HG02571 (cell line): ENCODE measurements at regions not wholly inside any gene's neighbourhood (a gene's known extent, or its start where the extent isn't known, plus 50 kb on each side); places are given as distances from the start of the nearest gene placed in this dataset.
"Not testable (repeated sequence)": the region's sequence is repeated elsewhere in the genome, so short reads cannot be mapped to it uniquely, and the experiment has no call there.

ENCODE experiments used
- ATAC-seq: cut with Tn5 transposase; IDR thresholded peaks from one replicate; pipeline ENCODE4 v1.9.1; 2021; ENCODE audit warnings: mild to moderate bottlenecking, moderate library complexity; ENCODE audit not compliant: unreplicated experiment

- no peak for ATAC-seq
Observed at GRCh38 chr12:105455261-105455660, 124.8 kb downstream of the C12orf75 start.

GRCh38 chr12:105457026-105457425, 126.5 kb downstream of the C12orf75 start:
- ATAC-seq = no peak

- ATAC-seq = no peak
Observed at GRCh38 chr12:105459760-105460330, 129.4 kb downstream of the C12orf75 start.

DNA sequence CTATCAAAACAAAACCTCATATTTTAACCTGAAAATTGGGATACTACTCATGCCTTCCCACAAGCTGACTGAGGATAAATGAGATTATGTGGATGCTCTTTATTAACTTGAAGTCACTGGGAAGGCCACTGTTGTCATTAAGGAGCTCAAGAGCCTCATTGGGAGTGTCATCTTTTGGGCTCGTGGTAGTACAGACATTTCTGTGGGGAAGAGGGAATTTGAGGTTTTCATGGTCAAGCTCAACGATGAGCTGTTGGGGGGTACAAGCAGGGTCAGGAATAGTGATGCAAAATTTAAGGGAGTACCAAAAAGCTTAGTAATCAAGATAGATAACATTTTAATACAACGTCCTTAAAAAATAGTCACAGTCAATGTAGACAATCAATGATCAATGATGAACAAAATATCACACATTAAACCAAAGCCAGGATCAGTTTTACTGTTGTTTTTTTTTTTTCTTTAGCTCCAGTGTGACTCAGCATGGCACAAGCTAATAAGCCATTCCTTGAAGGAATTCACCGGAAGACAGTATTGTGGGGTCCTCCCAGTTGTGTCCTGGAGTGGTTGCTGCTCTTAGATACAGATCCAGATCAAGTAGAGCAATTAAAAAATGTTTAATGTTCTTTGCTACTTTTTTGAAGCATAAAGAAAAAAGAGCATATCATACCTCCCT, 130.9 kb downstream of the C12orf75 start:
- no peak for ATAC-seq

- ATAC-seq = no peak
Observed at GRCh38 chr12:105461944-105462762, 131.7 kb downstream of the C12orf75 start.

DNA sequence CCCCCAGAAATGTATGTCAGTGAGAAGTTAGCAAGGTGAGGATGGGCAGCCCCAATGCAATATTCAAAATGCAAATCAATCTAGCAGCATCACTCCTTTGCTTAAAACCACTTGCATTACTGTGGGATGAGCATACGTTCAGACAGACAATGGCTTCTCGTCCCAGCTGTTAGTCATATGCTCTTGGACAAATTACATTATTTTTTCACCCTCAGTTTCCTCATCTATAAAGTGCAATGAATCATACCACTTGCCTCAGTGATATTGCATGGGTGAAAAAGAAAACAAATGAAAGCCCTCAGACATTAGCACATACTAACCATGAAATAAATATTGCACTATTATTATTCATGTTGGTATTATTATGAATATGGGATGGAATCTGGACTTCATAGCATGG, 132.3 kb downstream of the C12orf75 start:
- ATAC-seq = no peak

- no peak for ATAC-seq
Observed at GRCh38 chr12:105464406-105464805, 133.9 kb downstream of the C12orf75 start.

- no peak for ATAC-seq
Observed at GRCh38 chr12:105466231-105466900, 135.9 kb downstream of the C12orf75 start.

DNA sequence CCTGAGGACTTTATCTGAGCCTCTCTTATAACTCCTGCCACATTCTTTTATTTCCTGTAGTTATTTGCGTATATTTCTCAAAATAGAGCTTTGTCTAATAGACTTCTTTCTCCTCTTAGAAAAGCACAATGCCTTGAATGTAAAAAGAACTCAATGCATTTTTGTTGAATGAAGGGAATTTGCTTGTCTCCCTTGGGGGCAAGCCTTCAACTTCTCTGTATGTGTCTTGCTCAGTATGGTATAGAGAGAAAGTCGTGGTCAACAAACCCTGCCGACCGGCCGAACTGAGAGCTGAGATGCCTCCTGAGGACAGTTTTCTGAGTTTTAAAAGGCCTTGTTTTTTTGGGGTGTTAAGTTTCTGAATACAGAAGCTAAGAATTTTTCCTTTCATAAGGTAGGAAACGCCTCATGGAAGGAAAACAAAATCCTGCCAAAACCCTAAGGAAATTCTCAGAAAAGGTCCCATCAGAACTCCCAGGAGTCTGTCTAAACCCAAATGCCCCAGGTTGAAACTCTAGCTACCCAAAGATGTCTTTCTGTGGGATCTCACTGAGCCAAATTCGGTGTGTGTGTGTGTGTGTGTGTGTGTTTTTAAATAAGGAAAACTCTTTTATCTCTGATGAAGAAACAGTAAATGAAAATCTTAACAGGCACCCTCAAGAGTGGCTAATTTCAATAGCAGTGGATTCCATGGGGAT, 136.6 kb downstream of the C12orf75 start:
- ATAC-seq = no peak

GRCh38 chr12:105467710-105468366, 137.3 kb downstream of the C12orf75 start:
- ATAC-seq = no peak

- ATAC-seq = no peak
Observed at GRCh38 chr12:105468464-105468863, 138.0 kb downstream of the C12orf75 start.

DNA sequence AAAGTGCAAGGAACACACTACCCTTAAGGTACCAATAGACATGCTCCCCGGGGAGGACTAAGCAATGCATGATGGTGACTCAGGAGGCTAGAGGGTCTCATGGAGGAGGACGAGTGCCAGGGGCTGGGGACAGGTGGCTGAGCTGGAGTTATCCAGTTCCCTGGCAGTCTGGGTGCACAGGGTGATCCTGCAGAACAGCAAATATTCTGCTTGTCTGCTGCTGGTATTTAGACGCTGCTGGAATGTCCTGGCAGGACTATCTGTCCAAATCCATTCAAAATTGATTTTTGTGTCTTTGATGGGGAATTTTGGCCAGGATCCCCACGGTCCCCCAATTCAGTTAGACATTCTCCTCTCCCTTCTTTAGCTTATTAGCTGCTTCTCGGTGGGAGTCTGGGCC, 138.7 kb downstream of the C12orf75 start:
- no peak for ATAC-seq

DNA sequence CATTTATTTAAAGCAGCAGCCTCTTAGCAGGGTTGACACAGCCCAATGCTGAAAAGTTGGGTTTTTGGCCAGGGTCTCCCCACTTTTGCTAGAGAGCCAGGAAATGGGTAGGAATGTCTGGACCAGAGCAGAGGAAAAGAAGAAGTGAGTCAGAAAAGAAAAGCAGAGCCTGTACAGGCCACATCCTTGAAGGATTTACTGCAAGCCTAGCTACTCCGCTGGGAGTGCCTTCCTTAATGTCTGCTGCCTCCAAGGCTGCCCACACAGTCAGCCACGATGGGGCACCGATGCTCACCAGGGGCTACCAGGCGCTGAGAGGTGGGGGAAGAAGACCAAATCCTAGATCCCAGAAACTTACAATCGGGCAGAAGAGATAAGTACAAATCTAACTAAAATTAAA, 139.2 kb downstream of the C12orf75 start:
- no peak for ATAC-seq

- no peak for ATAC-seq
Observed at GRCh38 chr12:105470102-105470501, 139.6 kb downstream of the C12orf75 start.

GRCh38 chr12:105470601-105471000, 140.1 kb downstream of the C12orf75 start:
- ATAC-seq = no peak

- no peak for ATAC-seq
Observed at GRCh38 chr12:105474672-105475071, 144.2 kb downstream of the C12orf75 start.

- no peak for ATAC-seq
Observed at GRCh38 chr12:105476616-105477015, 146.1 kb downstream of the C12orf75 start.

DNA sequence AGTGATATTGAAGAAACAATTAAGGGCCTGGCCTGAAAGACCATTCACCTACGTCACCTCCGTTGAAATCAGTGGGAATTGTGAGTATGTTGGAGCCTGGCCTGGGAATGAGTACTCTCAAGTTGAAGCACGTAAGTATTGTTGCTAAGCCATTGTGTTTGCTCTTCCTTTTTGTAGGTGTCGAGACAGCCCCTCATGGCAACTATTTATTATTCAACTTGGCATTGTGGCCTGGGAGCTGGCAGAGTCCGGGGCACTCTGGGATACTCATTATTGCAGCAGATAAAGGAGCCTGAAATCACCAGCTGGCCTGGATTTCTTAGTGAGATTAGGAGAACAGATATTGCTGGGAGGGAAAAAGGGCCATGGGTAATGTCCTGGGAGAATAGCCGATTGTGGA, 147.4 kb downstream of the C12orf75 start:
- ATAC-seq = no peak

DNA sequence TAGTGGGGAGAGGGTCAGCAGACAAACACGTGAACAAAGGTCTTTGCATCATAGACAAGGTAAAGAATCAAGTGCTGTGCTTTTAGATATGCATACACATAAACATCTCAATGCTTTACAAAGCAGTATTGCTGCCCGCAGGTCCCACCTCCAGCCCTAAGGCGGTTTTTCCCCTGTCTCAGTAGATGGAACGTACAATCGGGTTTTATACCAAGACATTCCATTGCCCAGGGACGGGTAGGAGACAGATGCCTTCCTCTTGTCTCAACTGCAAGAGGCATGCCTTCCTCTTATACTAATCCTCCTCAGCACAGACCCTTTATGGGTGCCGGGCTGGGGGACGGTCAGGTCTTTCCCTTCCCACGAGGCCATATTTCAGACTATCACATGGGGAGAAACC, 148.3 kb downstream of the C12orf75 start:
- ATAC-seq = not testable (repeated sequence)

DNA sequence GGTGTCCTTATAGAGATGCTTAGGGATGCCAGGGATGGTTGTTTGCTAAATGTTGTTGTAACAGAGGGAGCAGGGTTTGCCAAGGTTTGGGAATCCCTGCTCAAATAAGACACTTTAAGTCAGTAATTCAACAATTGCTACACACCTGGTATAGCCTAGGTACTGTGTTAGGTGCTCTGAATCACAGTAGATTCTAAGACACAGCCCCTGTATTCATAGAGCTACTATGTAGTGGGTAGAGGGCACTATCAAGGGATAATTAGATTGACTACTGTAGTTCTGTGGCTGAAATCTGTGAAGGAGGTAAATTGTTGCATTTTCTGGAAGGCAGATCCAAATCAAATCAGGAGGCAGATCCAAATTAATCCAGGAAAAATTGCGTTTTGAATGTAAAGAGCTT, 149.2 kb downstream of the C12orf75 start:
- ATAC-seq = no peak
